ENCODE measurements at regions not wholly inside any gene's neighbourhood (a gene's known extent, or its start where the extent isn't known, plus 50 kb on each side); places are given as distances from the start of the nearest gene placed in this dataset.

GRCh38 chr7:119555788-119556187 is 717.2 kb upstream of the KCND2 start:
- Histone ChIP-seq H3K4me2 (ENCODE audit: low read length) (no peak overlapping the region), H3K27me3 (ENCODE audit: insufficient read depth, low read depth, low read length) (no peaks in the 10 kb centered on the region), H4K20me1 (ENCODE audit: insufficient read depth) (no peaks in the 10 kb centered on the region), H3K79me2 (replicated peaks; ENCODE audit: insufficient read depth, low read length) (no peaks in the 10 kb centered on the region), H3K36me3 (ENCODE audit: insufficient read depth, low read length) (no peaks in the 10 kb centered on the region), H2AFZ (ENCODE audit: low read depth, low read length) (no peak overlapping the region), H3K9me3 (ENCODE audit: low read length) (no peaks in the 10 kb centered on the region), H3K4me3 (ENCODE audit: low read length) (no peak overlapping the region), H3F3A (ENCODE audit: insufficient read depth, low read length, poor library complexity, severe bottlenecking) (no peaks in the 10 kb centered on the region), H3K9ac (ENCODE audit: low read length) (no peak overlapping the region), H3K27ac (ENCODE audit: low read length) (no peak overlapping the region), H3K9me2 (ENCODE audit: insufficient read depth, low read length) (no peaks in the 10 kb centered on the region)
- TF ChIP-seq REST (IDR thresholded peaks at IDR 0.05; ENCODE audit: borderline replicate concordance) (no peak), CTCF (IDR thresholded peaks at IDR 0.05; ENCODE audit: poor library complexity, severe bottlenecking) (no peak), EZH2 (IDR thresholded peaks at IDR 0.05; ENCODE audit: borderline replicate concordance, insufficient read depth, low read length, poor library complexity, severe bottlenecking) (no peak), RAD21 (conservative IDR thresholded peaks at IDR 0.05) (no peak), SMC3 (conservative IDR thresholded peaks at IDR 0.05; ENCODE audit: poor library complexity) (no peak), MXI1 (conservative IDR thresholded peaks at IDR 0.05; ENCODE audit: poor library complexity, severe bottlenecking) (no peak)

GRCh38 chr7:119556436-119556835 is 716.5 kb upstream of the KCND2 start:
- TF ChIP-seq REST (IDR thresholded peaks at IDR 0.05; ENCODE audit: borderline replicate concordance): no peak
- no peak for TF ChIP-seq MXI1 (conservative IDR thresholded peaks at IDR 0.05; ENCODE audit: poor library complexity, severe bottlenecking)
- no peak for TF ChIP-seq EP300 (conservative IDR thresholded peaks at IDR 0.05; ENCODE audit: poor library complexity, severe bottlenecking)
- TF ChIP-seq CTCF (IDR thresholded peaks at IDR 0.05; ENCODE audit: poor library complexity, severe bottlenecking): no peak
- no peak for TF ChIP-seq RAD21 (conservative IDR thresholded peaks at IDR 0.05)
- no peak for TF ChIP-seq TAF1 (IDR thresholded peaks at IDR 0.05; ENCODE audit: low read depth)
- no peak for TF ChIP-seq SMC3 (conservative IDR thresholded peaks at IDR 0.05; ENCODE audit: poor library complexity)
- TF ChIP-seq EZH2 (IDR thresholded peaks at IDR 0.05; ENCODE audit: borderline replicate concordance, insufficient read depth, low read length, poor library complexity, severe bottlenecking): no peak
- no peak for TF ChIP-seq POLR2AphosphoS5 (IDR thresholded peaks at IDR 0.05)
- H2AFZ ChIP-seq (ENCODE audit: low read depth, low read length): no peak overlapping the region
- no peak overlapping the region for H3K9ac ChIP-seq (ENCODE audit: low read length)
- H3K27me3 ChIP-seq (ENCODE audit: insufficient read depth, low read depth, low read length): no peaks in the 10 kb centered on the region
- H4K20me1 ChIP-seq (ENCODE audit: insufficient read depth): no peaks in the 10 kb centered on the region
- H3K4me2 ChIP-seq (ENCODE audit: low read length): no peak overlapping the region
- no peaks in the 10 kb centered on the region for H3F3A ChIP-seq (ENCODE audit: insufficient read depth, low read length, poor library complexity, severe bottlenecking)
- no peaks in the 10 kb centered on the region for H3K79me2 ChIP-seq (replicated peaks; ENCODE audit: insufficient read depth, low read length)
- H3K27ac ChIP-seq (ENCODE audit: low read length): no peak overlapping the region
- H3K9me2 ChIP-seq (ENCODE audit: insufficient read depth, low read length): no peaks in the 10 kb centered on the region
- H3K36me3 ChIP-seq (ENCODE audit: insufficient read depth, low read length): no peaks in the 10 kb centered on the region
- H3K9me3 ChIP-seq (ENCODE audit: low read length): no peaks in the 10 kb centered on the region
- no peak overlapping the region for H3K4me3 ChIP-seq (ENCODE audit: low read length)

Data from neural cell (in vitro differentiated cells).